OCI-LY3 (cell line): ENCODE measurements at regions not wholly inside any gene's neighbourhood (a gene's known extent, or its start where the extent isn't known, plus 50 kb on each side); places are given as distances from the start of the nearest gene placed in this dataset.

Experiments used
- H2AFZ ChIP-seq: fragments of 200-600, 300-600 bp; shearing (Covaris generic); 2 replicates; pipeline ENCODE4 v1.6.0; 2014; ENCODE audit warnings: antibody characterized with exemption, low read depth, low read length
- H3K27ac ChIP-seq: fragments of 200-600, 300-600 bp; sonication (generic); 2 replicates; pipeline ENCODE4 v1.5.1; 2014; ENCODE audit warnings: mild to moderate bottlenecking, low read length, moderate library complexity, mixed read lengths
- H3K27me3 ChIP-seq: fragments of 200-600, 300-600 bp; sonication (generic); 2 replicates; pipeline ENCODE4 v1.6.1; 2014; ENCODE audit warnings: low read depth, low read length, mixed read lengths
- H3K36me3 ChIP-seq: fragments of 200-600, 300-600 bp; sonication (generic); replicated peaks from 2 replicates; pipeline ENCODE3; 2014; ENCODE audit warnings: low read depth, low read length, mixed read lengths
- H3K4me1 ChIP-seq: fragments of 300-600, 200-600 bp; sonication (generic); 2 replicates; pipeline ENCODE4 v1.6.1; 2014; ENCODE audit warnings: low read length, mixed read lengths
- H3K4me2 ChIP-seq: fragments of 200-600, 300-600 bp; sonication (generic); 2 replicates; pipeline ENCODE4 v1.6.1; 2014; ENCODE audit warnings: low read length, mixed read lengths
- H3K4me3 ChIP-seq: fragments of 300-600, 200-600 bp; sonication (generic); 2 replicates; pipeline ENCODE4 v1.5.1; 2014; ENCODE audit warnings: antibody characterized with exemption, mild to moderate bottlenecking, low read length, moderate library complexity
- H3K79me2 ChIP-seq: fragments of 300-600, 200-600 bp; shearing (Covaris generic); 2 replicates; pipeline ENCODE4 v1.6.1; 2014; ENCODE audit warnings: mild to moderate bottlenecking, low read length, mixed read lengths
- H3K9ac ChIP-seq: fragments of 300-600, 200-600 bp; shearing (Covaris generic); 2 replicates; pipeline ENCODE4 v1.6.0; 2014; ENCODE audit warnings: mild to moderate bottlenecking, low read length, moderate library complexity
- H3K9me3 ChIP-seq: fragments of 200-600, 300-600 bp; shearing (Covaris generic); 2 replicates; pipeline ENCODE4 v1.6.1; 2014; ENCODE audit warnings: low read length, mixed read lengths; ENCODE audit not compliant: insufficient read depth
- H4K20me1 ChIP-seq: fragments of 200-600, 300-600 bp; sonication (generic); 2 replicates; pipeline ENCODE4 v1.6.1; 2016; ENCODE audit warnings: low read length, mixed read lengths; ENCODE audit not compliant: insufficient read depth
- EZH2phosphoT487 ChIP-seq: fragments of 200-600 bp; shearing (Covaris generic); IDR thresholded peaks from 2 replicates; pipeline ENCODE4 v1.6.1; 2018; ENCODE audit warnings: antibody characterized with exemption, mixed run types, low read depth
- TF ChIP-seq, protein P1 (sequence below): fragments of 200-600, 300-600 bp; sonication (generic); IDR thresholded peaks from 2 replicates; pipeline ENCODE4 v1.5.1; 2014; ENCODE audit warnings: antibody characterized with exemption, low read length, low read depth

DNA sequence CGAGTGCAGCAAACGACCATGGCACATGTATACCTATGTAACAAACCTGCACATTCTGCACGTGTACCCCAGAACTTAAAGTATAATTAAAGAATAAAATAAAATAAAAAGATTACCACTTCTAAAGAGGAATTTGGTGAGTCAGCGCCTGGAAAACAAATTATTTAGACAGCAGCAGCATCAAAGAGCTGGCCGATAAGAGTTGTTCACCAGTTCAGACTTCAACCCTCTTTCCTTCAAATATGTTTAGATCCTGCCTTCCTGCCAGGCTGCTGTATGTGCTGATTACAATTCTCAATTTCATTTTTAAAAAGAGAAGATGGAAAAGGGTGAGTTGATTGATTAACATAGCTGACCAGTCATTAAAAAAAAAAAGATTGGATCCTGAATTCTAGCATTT, 672.0 kb upstream of the NRP1 start:
- no peaks in the 10 kb centered on the region for H3K79me2 ChIP-seq
- no peaks in the 10 kb centered on the region for H3K4me1 ChIP-seq
- no peaks in the 10 kb centered on the region for H3K36me3 ChIP-seq
- no peak overlapping the region for H3K4me2 ChIP-seq
- H4K20me1 ChIP-seq: no peaks in the 10 kb centered on the region
- H2AFZ ChIP-seq: no peak overlapping the region
- no peak overlapping the region for H3K9ac ChIP-seq
- no peaks in the 10 kb centered on the region for H3K27me3 ChIP-seq
- TF ChIP-seq, protein P1, sequence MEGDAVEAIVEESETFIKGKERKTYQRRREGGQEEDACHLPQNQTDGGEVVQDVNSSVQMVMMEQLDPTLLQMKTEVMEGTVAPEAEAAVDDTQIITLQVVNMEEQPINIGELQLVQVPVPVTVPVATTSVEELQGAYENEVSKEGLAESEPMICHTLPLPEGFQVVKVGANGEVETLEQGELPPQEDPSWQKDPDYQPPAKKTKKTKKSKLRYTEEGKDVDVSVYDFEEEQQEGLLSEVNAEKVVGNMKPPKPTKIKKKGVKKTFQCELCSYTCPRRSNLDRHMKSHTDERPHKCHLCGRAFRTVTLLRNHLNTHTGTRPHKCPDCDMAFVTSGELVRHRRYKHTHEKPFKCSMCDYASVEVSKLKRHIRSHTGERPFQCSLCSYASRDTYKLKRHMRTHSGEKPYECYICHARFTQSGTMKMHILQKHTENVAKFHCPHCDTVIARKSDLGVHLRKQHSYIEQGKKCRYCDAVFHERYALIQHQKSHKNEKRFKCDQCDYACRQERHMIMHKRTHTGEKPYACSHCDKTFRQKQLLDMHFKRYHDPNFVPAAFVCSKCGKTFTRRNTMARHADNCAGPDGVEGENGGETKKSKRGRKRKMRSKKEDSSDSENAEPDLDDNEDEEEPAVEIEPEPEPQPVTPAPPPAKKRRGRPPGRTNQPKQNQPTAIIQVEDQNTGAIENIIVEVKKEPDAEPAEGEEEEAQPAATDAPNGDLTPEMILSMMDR: no peak
- no peak for TF ChIP-seq EZH2phosphoT487
- no peak overlapping the region for H3K27ac ChIP-seq
- H3K9me3 ChIP-seq: no peaks in the 10 kb centered on the region
- no peak overlapping the region for H3K4me3 ChIP-seq

DNA sequence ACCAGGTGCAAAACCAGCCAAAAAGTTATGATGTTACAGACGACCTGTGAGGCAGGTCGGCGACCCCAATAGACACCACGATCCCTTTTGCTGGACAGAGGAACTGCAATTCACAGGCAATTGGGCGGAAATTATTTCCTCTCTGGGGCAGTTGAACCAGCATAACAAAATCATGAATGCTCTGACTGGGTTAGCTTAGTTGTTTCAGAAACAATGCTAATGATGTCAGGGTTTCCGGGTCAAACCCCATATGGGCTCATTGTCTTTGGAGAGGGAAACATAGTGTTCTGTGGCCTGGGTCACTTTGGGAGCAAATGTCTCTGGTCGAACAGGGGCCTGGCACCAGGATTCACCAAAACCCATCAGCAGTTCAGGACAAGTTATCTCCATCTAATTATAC, 669.1 kb upstream of the NRP1 start:
- H4K20me1 ChIP-seq: no peaks in the 10 kb centered on the region
- H3K9me3 ChIP-seq: no peaks in the 10 kb centered on the region
- no peak overlapping the region for H3K27ac ChIP-seq
- no peaks in the 10 kb centered on the region for H3K36me3 ChIP-seq
- H3K27me3 ChIP-seq: no peaks in the 10 kb centered on the region
- no peak for TF ChIP-seq EZH2phosphoT487
- TF ChIP-seq, protein P1: no peak
- no peaks in the 10 kb centered on the region for H3K4me1 ChIP-seq
- no peak overlapping the region for H3K4me3 ChIP-seq
- no peaks in the 10 kb centered on the region for H3K79me2 ChIP-seq
- H3K9ac ChIP-seq: no peak overlapping the region
- H2AFZ ChIP-seq: no peak overlapping the region
- no peak overlapping the region for H3K4me2 ChIP-seq

DNA sequence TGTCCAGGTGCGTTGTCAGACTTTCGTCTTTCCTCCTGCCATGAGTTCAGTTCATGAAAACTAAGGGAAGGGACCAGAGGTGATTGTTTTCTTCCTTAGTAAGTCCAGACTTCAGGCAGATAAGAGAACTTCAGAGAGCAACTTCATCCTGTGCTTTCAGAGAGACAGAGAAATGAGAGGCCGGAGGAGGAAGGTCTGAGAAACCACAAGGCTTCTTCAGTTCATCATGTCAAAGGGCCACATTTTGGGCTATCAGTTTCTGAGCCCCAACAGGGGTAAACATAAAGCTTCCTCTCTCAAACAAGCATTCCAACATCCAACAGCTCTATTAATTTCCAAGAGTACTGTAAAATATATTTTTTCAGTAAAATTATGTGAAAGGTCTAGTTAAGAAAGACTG, 668.4 kb upstream of the NRP1 start:
- TF ChIP-seq EZH2phosphoT487: no peak
- TF ChIP-seq, protein P1: no peak

DNA sequence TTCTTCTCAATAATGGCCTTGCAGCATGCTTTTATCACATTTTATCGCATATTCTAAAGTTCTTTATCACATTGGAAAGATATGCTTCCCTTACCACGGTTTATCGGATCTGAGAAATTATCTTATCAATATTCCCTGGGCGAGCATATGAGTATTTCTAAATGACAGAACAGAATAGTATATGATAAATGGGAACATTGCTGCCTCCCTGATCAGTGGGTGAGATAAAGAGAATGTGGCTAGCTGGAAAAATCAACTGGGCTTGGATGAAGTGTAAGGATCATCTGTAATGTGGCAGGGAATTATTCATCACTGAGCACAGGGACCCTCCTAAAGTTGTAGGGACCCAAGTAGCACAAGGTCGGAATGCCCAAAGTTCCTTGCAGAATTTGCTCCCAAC, 667.4 kb upstream of the NRP1 start:
- Histone ChIP-seq H3K9ac (no peak overlapping the region), H3K27me3 (no peaks in the 10 kb centered on the region), H3K4me3 (no peak overlapping the region), H3K27ac (no peak overlapping the region), H3K9me3 (no peaks in the 10 kb centered on the region), H3K36me3 (no peaks in the 10 kb centered on the region), H3K79me2 (no peaks in the 10 kb centered on the region), H2AFZ (no peak overlapping the region), H4K20me1 (no peaks in the 10 kb centered on the region), H3K4me1 (no peaks in the 10 kb centered on the region), H3K4me2 (no peak overlapping the region)
- TF ChIP-seq, protein P1: no peak
- TF ChIP-seq EZH2phosphoT487: no peak

More for the DNA sequence above, 668.4 kb upstream of the NRP1 start:
- H3K9me3 ChIP-seq: no peaks in the 10 kb centered on the region
- H3K79me2 ChIP-seq: no peaks in the 10 kb centered on the region
- H2AFZ ChIP-seq: no peak overlapping the region
- no peak overlapping the region for H3K27ac ChIP-seq
- no peaks in the 10 kb centered on the region for H3K27me3 ChIP-seq
- H3K4me1 ChIP-seq: no peaks in the 10 kb centered on the region
- no peak overlapping the region for H3K4me3 ChIP-seq
- no peaks in the 10 kb centered on the region for H4K20me1 ChIP-seq
- no peak overlapping the region for H3K4me2 ChIP-seq
- no peak overlapping the region for H3K9ac ChIP-seq
- no peaks in the 10 kb centered on the region for H3K36me3 ChIP-seq
